Esophagus (tissue), 2 donors: ENCODE measurements at regions not wholly inside any gene's neighbourhood (a gene's known extent, or its start where the extent isn't known, plus 50 kb on each side); places are given as distances from the start of the nearest gene placed in this dataset.

Source experiments
- H3K27ac ChIP-seq, 2 donors: one replicate each; pipeline ENCODE4 v1.5.1; 2013; ENCODE audit warnings: low read depth in 2 of 2, mild to moderate bottlenecking in 2 of 2, inconsistent platforms in 1 of 2, low read length in 1 of 2, moderate library complexity in 1 of 2
- H3K27me3 ChIP-seq, 2 donors: one replicate each; pipeline ENCODE4 v1.6.1; 2013; ENCODE audit warnings: low read length in 2 of 2, control low read depth in 1 of 2, mild to moderate bottlenecking in 1 of 2; ENCODE audit not compliant: insufficient read depth in 2 of 2, control insufficient read depth in 1 of 2
- H3K36me3 ChIP-seq, 2 donors: one replicate each; pipeline ENCODE4 v1.6.1; 2013; ENCODE audit warnings: low read length in 1 of 2; ENCODE audit not compliant: control insufficient read depth in 2 of 2, insufficient read depth in 2 of 2
- H3K4me1 ChIP-seq, 2 donors: one replicate each; pipeline ENCODE4 v1.6.1; 2013; ENCODE audit warnings: low read length in 1 of 2; ENCODE audit not compliant: control insufficient read depth in 2 of 2, insufficient read depth in 2 of 2
- H3K4me3 ChIP-seq, 2 donors: one replicate each; pipeline ENCODE4 v1.5.1; 2013; ENCODE audit warnings: low read length in 2 of 2, mild to moderate bottlenecking in 2 of 2, low read depth in 1 of 2, moderate library complexity in 1 of 2
- H3K9me3 ChIP-seq, 2 donors: one replicate each; pipeline ENCODE4 v1.6.1; 2013; ENCODE audit warnings: mild to moderate bottlenecking in 2 of 2, low read depth in 1 of 2, low read length in 1 of 2, moderate library complexity in 1 of 2; ENCODE audit not compliant: control insufficient read depth in 2 of 2, insufficient read depth in 1 of 2
- WGBS, 2 donors: extraction: QIAGEN DNeasy Blood & Tissue Kit; methylation state at CpG; one replicate each; pipeline ENCODE4 v1.1.7; 2013; 5-methylcytosine and 5-hydroxymethylcytosine counted together
- donor health status: healthy with polysubstance abuse.
- donor health status: Bipolar disorder and iron deficiency.

DNA sequence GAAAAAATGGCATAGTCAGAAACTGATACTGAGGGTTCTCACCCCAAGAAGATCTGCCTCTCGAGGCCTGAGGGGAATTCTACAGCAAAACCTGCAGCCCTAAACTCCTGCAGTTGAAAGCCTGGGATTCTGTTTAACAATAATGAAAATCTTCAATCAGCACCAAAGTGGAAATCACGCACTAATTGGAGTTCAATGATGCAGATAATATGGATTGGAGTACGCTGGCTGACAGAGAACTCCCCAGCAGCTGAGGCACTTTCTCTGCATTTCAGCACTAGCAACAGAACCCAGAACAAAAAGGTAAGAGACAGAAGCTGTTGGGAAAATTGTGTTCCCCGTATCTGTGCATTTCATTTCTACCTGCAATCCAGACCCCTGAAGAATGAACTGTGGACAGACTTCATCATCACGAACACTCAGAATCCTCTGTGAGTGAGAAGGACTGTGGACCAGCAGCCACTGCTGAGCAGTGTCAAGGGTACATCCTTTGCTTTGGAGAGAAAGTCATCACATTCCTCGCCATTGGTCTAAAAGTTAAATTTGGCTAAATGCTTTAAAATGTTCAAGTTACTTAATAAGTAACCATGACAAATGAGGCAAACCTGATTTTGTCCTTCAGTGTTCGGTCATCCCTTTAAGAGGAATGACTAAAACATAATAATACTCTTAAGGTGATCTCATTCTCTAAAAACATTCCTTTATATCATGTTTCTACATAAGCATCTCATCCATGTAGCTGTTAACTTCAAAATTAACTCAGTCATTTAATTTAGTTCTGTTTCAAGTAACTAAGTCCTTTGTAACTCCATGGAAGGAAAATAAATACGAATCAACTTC lies 126.1 kb downstream of the GAS1 start:
- Histone ChIP-seq H3K4me1 (no peaks in the 10 kb centered on the region), H3K9me3 (peaks cover 0 to 4% of the 10 kb centered on the region in 2 donors), H3K4me3 (no peak overlapping the region), H3K27ac (no peak overlapping the region), H3K27me3 (no peaks in the 10 kb centered on the region), H3K36me3 (no peaks in the 10 kb centered on the region)
- 76 to 80% methylated on average over 8 of the region's 8 CpGs for WGBS, 2 donors

GRCh38 chr9:86819552-86819951 lies 127.8 kb downstream of the GAS1 start:
- WGBS, 2 donors = 64 to 76% methylated on average over 1 of the region's 1 CpG
- Histone ChIP-seq H3K27ac (no peak overlapping the region), H3K36me3 (no peaks in the 10 kb centered on the region), H3K9me3 (peaks cover 0 to 4% of the 10 kb centered on the region in 2 donors), H3K4me1 (no peaks in the 10 kb centered on the region), H3K27me3 (no peaks in the 10 kb centered on the region), H3K4me3 (no peak overlapping the region)

- Histone ChIP-seq H3K9me3 (peaks cover 0 to 4% of the 10 kb centered on the region in 2 donors), H3K27me3 (no peaks in the 10 kb centered on the region), H3K27ac (no peak overlapping the region), H3K4me1 (no peaks in the 10 kb centered on the region), H3K36me3 (no peaks in the 10 kb centered on the region), H3K4me3 (no peak overlapping the region)
- 95 to 96% methylated on average over 6 of the region's 6 CpGs for WGBS, 2 donors
Measured at GRCh38 chr9:86818636-86819035, 128.7 kb downstream of the GAS1 start.

- Histone ChIP-seq H3K27me3 (no peaks in the 10 kb centered on the region), H3K4me1 (no peaks in the 10 kb centered on the region), H3K4me3 (no peak overlapping the region), H3K36me3 (no peaks in the 10 kb centered on the region), H3K27ac (no peak overlapping the region), H3K9me3 (peaks cover 0 to 4% of the 10 kb centered on the region in 2 donors)
- 93 to 95% methylated on average over 5 of the region's 5 CpGs for WGBS, 2 donors
Measured at GRCh38 chr9:86816868-86817267, 130.4 kb downstream of the GAS1 start.

DNA sequence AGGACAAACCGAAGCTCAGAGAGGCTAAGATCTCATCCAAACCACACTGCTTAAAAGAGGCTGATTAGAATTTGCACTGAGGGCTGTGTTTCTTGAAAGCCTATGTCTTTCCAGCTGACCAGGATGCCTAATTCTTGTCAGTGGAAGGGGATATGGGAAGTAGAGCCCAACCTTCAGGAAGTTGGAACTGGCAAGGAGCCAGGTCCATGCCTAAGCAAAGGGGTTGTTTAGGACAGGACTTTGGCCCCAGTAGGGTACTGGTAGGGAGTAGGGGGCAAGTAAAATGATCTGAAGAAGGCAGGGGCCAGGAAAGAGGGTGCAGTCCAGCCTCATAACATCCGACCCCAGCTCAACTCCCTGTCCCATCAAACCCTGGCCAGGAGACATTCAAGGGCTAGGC lies 130.9 kb downstream of the GAS1 start:
- WGBS, 2 donors = 74 to 82% methylated on average over 2 of the region's 2 CpGs
- no peak overlapping the region for H3K27ac ChIP-seq

GRCh38 chr9:86812616-86813015 lies 134.7 kb downstream of the GAS1 start:
- Histone ChIP-seq H3K27ac (no peak overlapping the region), H3K4me1 (no peaks in the 10 kb centered on the region)
- 84 to 88% methylated on average over 3 of the region's 3 CpGs for WGBS, 2 donors

More for the DNA sequence above, 130.9 kb downstream of the GAS1 start:
- Histone ChIP-seq H3K27me3 (no peaks in the 10 kb centered on the region), H3K4me3 (no peak overlapping the region), H3K9me3 (peaks cover 0 to 4% of the 10 kb centered on the region in 2 donors), H3K36me3 (no peaks in the 10 kb centered on the region), H3K4me1 (no peaks in the 10 kb centered on the region)

DNA sequence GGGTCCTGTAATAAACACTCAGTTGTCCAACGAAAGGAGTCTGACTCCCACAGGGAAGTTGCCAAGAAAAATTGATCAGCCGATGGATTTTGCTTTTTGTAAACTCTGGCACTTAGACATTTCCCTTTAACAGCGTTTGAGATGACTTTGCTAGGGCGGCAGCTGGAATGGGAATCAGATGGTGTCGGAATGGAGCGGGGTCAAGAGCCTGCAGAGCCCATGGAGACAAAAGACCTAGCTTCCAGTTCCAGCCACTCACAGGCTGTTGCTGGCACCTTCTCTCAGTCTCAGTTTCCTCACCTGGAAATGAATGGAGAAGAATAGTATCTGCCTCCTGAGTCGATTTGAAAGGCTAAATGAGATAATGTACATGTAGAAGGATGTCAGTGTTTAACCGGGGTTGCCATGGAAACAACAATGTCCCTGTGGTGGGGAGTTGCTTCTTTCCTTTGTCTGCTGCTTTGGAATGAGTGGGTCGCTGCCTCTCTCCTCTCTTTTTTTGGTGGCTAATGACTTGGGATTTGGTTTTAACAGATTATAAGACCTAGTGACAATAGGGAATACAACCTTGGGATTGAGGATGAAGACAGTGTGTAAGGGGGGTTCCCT lies 137.4 kb downstream of the GAS1 start:
- Histone ChIP-seq H3K4me3 (no peak overlapping the region), H3K27me3 (no peaks in the 10 kb centered on the region), H3K27ac (no peak overlapping the region), H3K36me3 (no peaks in the 10 kb centered on the region), H3K4me1 (no peaks in the 10 kb centered on the region), H3K9me3 (no peaks in the 10 kb centered on the region)
- 87 to 88% methylated on average over 9 of the region's 9 CpGs for WGBS, 2 donors

More at GRCh38 chr9:86812616-86813015, 134.7 kb downstream of the GAS1 start:
- Histone ChIP-seq H3K9me3 (no peaks in the 10 kb centered on the region), H3K36me3 (no peaks in the 10 kb centered on the region), H3K4me3 (no peak overlapping the region), H3K27me3 (no peaks in the 10 kb centered on the region)

DNA sequence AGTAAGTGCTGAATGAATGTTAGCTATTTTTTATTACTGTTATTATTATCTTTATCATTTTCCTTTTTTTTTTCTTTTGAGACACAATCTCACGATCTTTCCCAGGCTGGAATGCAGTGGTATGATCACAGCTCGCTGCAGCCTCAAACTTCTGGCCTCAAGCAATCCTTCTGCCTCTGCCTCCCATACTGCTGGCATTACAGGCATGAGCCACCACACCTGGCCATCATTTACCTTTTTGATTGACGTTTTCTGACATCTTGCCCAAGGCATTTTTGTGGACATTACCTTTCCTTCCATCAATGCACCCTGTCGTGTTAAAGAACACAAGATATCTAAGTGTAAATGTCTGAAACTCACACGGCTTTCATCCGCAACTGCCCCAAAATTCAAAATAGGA lies 138.2 kb downstream of the GAS1 start:
- WGBS, 2 donors = 92 to 93% methylated on average over 6 of the region's 6 CpGs
- Histone ChIP-seq H3K4me3 (no peak overlapping the region), H3K36me3 (no peaks in the 10 kb centered on the region), H3K27ac (no peak overlapping the region), H3K9me3 (no peaks in the 10 kb centered on the region), H3K4me1 (no peaks in the 10 kb centered on the region), H3K27me3 (no peaks in the 10 kb centered on the region)

GRCh38 chr9:86807367-86807976 lies 139.8 kb downstream of the GAS1 start:
- H3K36me3 ChIP-seq = no peaks in the 10 kb centered on the region
- H3K4me1 ChIP-seq = no peaks in the 10 kb centered on the region
- H3K27ac ChIP-seq = no peak overlapping the region
- H3K27me3 ChIP-seq = no peaks in the 10 kb centered on the region
- peaks cover 0 to 5% of the 10 kb centered on the region in 2 donors for H3K9me3 ChIP-seq
- WGBS, 2 donors = 63 to 70% methylated on average over 16 of the region's 16 CpGs
- no peak overlapping the region for H3K4me3 ChIP-seq
